ENCODE measurements at regions not wholly inside any gene's neighbourhood (a gene's known extent, or its start where the extent isn't known, plus 50 kb on each side); places are given as distances from the start of the nearest gene placed in this dataset.

DNA sequence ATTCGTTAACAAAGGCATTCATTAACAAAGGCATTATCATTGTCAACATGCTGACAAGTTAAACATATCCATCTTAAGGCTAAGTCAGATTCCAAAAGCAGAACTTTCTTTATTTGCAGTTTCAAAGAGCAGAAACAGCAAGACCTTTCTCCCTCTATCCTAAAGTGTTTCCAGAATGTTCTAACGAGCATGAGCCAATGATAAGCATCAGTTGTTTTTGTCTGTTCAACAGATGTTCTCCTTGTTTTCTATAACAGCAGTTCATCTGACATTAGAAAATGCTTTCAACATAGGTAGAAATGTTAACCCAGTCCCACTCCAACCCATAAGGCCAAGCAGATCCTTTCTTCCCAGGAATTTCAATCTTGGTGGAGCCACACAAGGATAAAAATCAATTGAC lies 77.6 kb upstream of the POMGNT2 start:
- DNase-seq (ENCODE audit: low read depth in 2 of 3, low spot score in 2 of 3): no peak

DNA sequence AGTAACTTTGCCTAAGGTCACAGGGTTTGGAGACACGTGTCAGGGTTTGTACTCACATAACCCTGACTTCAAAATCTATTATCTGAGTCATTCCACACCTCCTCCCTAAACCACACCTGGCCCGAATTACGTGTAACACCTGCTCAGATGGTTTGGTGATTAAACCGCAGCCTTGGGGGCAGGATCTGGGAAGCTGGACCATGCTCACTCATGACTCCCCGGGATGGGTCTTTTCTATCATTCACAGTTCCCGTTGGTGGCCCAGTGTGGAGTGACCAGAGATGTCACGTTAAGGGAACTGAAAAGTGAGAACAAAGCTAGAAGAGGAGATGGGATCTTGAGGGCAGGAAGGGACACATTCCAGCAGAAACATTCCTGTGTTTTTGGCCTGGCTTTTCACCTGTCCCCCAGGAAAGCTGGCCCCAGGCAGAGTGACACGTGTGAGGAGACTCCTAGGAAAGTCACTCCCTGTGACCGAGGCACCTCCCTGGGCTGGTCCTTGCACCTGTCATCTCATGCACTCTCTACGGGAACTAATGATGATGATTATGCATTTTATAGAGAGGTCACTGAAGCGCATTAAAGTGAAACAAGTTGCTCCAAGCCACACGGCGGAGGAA lies 75.4 kb upstream of the POMGNT2 start:
- no peak for DNase-seq (ENCODE audit: low read depth in 2 of 3, low spot score in 2 of 3)

DNA sequence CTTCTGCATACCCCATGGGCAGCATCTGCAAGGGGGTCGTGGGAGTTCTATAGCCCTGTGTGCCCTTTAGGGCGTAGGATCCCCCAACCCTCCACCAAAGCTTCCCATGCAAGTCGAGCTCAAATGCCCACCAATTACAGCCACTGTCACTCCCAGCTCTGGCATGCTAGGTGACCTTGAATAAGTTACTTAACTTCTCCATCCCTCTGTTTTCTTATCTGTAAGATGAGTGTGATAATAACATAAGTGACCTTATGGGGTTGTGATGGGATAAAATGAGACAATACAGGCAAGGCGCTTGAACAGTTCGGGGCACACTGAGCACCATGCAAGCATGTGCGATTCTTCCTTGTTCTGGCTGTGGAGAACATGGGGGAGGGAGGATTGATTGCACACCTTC lies 74.8 kb upstream of the POMGNT2 start:
- DNase-seq (ENCODE audit: low read depth in 2 of 3, low spot score in 2 of 3): no peak

DNA sequence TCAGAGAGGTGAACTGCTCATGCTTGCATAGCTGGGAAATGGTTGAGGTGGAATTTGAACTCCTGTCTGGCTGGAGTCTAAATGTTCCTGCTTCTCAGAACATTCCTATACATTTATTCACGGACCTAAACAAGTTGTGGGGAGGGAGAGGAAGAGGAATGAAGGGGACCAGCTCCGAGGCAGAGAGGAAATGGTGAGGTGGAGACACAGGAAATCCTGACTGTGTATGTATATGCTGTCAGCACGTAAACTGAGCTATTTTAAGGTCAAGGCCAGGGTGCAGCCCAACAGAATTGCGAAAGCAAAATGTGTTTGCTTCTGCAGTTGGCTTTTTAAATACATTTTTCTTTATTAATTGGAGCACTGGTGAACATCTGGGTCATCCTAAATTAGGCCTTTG lies 74.1 kb upstream of the POMGNT2 start:
- DNase-seq (ENCODE audit: low read depth in 2 of 3, low spot score in 2 of 3): peak in 1 of 3 donors; percentile 34

DNA sequence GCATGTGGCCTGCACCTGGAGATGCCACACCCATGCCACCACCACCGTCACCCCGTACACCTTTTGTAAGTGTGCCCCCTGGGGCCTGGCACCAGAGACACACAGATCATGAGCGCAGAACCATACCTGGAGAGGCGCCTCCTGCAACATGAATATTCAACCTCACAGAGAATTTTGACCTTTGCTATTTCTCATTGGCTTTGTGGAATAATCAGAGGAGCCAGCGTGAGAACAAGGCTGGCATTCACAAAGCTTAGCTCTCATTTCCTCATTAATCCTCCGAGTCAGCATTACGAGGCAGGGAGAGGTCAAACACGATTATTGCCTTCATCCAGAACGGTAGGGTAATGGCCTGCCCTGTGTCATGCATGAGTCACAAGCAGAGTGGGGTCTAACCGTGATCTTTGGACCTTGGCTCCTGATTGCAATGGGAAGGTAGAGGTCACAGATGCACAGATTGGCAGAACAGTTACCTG lies 73.0 kb upstream of the POMGNT2 start:
- DNase-seq (ENCODE audit: low read depth in 2 of 3, low spot score in 2 of 3): no peak

DNA sequence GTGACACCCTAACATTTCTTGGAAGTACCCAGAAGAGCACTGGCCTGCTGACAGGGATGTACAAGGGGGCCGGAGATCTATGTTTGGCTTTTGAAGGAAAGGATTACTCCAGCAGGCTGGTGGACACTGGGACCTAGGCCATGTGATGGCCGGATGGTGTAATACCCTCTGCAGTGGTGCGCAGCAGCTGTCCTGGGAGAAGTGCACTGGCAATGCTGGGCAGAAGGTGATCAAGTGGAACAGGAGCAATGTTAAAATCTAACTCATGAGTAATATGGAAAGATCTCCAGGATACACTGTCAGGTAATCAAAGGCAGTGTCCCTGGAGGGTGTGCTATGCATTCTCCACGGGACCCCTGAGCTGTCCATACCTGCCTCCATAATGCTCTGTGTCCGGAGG lies 71.2 kb upstream of the POMGNT2 start:
- DNase-seq (ENCODE audit: low read depth in 2 of 3, low spot score in 2 of 3): no peak

DNA sequence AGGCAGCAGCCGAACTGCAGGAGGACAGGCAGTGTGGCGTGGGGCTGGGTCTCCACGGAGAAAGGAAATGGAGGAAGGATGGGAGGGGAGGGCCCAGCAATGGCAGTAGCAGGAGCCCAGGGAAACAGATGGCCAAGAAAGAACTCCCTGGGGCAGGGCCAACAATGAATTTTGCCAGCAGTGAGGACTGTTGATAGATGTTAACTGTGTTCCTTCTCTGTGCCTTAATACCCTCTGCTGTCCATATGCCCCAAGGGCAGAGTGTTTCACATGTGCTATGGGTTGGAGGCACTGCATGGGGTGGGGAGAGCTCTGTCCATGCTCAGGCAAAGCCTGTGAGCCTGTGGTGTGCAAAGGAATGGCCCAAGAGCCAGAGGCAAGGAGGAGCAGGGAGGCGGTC lies 70.8 kb upstream of the POMGNT2 start:
- DNase-seq (ENCODE audit: low read depth in 2 of 3, low spot score in 2 of 3): peak in 1 of 3 donors; percentile 20

DNA sequence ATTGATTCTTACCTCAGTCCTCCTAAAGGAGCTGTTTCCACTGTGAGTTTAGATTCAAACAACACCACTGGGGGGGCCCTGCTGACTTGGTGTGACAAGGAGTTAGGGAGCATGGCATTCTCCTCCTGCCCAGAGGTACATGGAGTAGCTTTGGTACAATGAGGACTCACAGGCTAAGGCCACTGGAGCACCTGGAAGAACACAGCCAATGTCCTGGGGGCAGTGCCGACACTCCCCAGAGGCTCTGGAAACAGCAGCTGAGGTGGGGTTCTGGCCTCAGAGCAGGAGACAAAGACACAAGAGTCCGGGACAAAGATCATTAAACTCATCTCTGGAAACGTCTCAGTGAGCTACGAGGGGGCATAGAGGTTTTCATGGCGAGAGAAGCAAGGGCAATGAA lies 69.7 kb upstream of the POMGNT2 start:
- no peak for DNase-seq (ENCODE audit: low read depth in 2 of 3, low spot score in 2 of 3)

DNA sequence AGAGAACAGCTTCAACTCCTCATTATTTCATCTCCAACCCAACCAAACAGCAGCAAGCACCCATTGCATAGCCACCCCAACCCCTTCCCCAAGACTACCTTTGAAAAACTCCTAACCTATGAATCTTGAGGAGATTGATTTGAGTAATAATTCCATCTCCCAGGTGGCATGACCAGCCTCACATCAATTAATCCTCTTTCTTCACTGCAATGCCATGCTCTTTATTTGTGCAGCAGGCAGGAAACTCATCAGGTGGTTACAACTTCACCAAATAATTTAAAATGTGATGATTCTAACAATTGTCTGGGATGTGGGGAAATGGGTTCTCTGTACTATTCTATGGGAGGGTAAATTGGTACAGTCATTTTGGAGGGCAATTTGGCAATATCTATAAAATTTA lies 68.1 kb upstream of the POMGNT2 start:
- DNase-seq (ENCODE audit: low read depth in 2 of 3, low spot score in 2 of 3): no peak

DNA sequence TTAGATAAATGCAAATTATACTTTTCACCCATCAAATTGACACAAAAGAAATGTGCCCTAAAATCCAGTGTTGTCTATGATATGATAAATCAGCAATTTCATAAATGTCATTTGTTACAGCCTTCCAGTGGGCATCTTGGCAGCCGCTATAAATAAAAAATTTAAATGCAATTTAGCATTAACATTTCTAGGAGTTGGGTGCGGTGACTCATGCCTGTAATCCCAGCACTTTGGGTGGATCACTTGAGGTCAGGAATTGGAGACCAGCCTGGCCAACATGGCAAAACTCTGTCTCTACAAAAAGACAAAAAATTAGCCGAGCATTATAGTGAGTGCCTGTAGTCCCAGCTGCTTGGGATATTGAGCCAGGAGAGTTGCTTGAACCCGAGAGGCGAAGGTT lies 65.9 kb upstream of the POMGNT2 start:
- no peak for DNase-seq (ENCODE audit: low read depth in 2 of 3, low spot score in 2 of 3)

DNA sequence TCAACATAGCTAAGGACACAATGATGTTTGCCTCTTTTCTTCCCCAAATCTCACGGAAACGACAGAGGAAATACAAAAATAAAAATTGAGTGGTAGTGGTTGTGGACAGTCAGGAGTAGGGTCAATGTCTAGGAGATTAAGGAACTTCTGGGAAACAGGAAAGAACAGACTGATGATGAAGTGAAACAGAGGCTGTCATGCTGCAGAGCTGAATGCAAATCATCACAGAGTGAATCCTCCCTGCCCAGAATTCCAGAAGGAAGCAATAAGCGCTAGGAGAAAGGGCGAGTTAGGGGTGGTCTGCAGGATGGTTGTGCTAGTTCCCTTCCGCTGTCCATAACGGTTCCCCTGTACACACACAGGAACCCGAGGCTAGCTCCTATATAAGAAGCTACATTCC lies 64.7 kb upstream of the POMGNT2 start:
- DNase-seq (ENCODE audit: low read depth in 2 of 3, low spot score in 2 of 3): no peak

DNA sequence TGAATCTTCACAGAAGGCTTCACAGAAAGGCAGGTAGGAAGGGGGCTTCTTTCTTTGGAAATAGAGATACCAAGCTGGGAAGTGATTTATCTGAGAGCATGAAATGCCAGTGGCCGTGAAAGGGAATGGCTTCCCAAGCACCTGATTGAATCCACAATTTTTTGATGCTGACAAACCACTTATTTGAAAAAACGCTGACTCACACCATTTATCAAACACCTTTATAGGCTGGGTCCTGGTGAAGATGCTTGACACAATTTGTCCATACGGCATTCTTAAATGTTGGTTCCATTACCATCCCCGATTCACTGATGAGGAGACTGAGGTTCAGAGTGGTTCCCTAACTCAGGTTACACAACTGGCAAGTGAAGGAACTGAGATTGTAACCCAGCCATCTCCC lies 64.1 kb upstream of the POMGNT2 start:
- no peak for DNase-seq (ENCODE audit: low read depth in 2 of 3, low spot score in 2 of 3)

DNA sequence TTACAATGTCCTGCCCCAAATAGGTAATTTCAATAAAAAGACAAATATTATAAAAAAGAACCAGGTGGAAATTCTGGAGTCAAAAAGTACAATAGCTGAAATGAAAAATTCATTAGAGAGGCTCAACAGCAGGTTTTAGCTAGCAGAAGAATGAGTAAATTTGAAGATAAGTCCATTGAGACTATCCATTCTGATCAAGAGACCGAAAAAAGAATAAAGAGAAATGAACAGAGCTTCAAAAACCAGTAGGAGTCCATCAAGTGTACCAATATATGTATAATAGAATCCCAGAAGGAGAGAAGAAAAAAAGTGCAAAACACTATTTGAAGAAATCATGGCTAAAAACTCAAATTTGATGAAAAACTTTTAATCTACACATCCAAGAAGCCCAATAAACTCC lies 60.5 kb upstream of the POMGNT2 start:
- DNase-seq (ENCODE audit: low read depth in 2 of 3, low spot score in 2 of 3): no peak

DNA sequence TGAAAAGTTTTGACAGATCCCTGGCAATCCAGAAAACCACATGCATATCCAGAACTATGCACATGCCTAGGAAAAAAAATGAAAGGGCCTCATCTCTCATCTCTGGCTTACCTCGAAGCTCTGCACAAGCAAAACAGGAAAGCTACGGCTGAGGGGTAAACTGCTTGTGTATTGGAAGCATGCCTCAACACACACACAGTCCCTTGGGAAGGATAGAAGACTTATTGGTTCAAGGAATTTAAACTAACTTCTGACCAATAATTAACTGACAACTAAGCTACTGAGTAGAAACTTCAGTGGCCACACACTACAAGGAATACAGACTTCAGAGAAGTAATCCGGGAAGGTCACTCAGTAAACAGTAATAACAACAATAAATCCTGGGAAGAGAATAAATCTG lies 59.9 kb upstream of the POMGNT2 start:
- DNase-seq (ENCODE audit: low read depth in 2 of 3, low spot score in 2 of 3): no peak

DNA sequence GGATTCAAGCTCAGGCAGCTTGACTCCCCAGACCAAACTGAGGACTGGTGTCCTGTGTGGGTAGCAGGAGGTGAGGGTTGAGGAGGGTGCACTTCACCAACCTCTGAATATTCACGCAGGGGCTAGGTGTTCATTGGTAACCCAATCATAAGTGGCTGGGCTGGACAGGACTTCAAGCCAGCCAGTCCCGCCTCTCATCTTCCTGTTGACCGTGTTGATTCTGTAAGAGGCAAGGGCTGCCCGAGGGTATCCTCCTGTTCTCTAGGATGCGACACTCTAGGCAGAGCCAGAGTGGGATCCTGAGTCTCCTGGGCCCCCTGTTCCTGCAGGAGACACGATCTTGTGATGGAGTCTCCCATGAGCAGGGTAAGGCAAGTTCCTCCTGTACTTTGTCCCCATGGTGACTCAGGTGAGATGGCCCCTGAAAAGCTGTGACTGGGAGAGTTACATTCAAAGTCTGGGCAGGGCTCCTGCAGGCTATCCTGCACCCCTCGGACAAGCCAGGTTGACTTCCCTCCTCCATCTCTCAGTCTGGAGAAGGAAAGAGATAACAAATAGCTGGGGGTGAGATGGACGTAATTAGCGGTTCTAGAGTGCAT lies 58.1 kb upstream of the POMGNT2 start:
- no peak for DNase-seq (ENCODE audit: low read depth in 2 of 3, low spot score in 2 of 3)

DNA sequence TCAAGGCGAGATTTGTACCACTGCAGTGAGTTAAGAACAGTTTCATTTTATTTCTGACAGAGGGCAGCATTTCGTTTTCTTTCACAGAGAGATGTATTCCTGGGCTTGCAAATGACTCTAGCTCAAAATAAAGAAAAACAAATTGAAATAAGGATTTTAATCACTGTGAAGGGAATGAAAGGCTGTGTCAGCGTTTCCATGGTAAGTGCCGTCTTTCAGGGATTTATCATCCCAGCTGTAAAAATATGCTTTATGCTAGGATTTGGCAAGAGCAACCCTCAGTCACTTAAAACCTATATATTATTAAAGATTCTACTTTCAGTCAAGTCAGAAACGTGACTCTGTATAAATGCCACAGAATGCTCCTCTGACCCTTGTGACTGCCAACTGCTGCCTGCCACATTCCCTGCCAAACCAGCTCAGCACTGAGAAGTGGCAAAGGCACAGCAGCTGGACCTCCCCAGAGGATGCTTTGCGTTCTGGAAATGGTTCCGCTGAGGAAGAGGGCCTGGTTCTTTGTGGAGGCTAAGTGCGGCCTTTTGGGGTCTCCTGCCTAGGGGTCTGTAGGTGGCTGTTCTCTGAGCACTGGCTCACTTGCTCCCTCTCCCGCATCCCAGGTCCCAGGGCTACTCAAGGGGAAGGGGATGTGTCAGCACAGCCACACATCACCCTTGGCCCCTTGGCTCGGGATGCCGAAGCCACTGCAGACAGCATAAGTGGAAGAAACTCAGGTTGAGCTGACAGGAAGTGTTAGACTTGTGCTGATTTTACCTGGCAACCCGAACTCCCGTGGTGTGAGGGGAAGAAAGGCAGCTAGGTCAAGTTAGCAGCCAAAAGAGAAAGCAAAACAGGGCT lies 56.6 kb upstream of the POMGNT2 start:
- peak in 2 of 3 donors; percentile 21 to 64 for DNase-seq (ENCODE audit: low read depth in 2 of 3, low spot score in 2 of 3)

DNA sequence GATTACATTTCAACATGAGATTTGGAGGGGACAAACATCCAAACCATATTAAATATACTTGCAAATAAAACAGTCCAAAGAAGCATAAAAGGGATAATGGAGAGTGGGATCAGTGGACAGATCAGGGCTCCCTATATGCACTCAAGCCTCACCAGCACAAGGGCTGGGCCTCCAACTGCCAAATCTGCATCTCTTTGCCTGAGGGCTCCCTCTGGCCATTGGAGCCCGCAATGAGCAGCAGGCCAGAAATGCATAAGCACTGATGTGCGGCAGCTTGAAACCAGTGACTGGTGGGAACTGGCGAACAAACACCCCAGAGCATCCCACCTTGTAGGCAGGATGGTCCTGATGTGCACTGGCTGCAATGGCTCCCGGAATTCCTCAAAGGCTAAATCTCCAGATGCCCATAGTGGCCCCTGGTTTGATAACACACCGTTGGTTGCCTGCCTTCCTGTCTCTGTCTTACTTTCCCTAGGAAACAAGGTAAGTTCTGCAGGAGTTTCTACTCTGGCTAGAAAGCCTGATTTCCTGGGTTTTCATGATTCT lies 55.9 kb upstream of the POMGNT2 start:
- no peak for DNase-seq (ENCODE audit: low read depth in 2 of 3, low spot score in 2 of 3)

DNA sequence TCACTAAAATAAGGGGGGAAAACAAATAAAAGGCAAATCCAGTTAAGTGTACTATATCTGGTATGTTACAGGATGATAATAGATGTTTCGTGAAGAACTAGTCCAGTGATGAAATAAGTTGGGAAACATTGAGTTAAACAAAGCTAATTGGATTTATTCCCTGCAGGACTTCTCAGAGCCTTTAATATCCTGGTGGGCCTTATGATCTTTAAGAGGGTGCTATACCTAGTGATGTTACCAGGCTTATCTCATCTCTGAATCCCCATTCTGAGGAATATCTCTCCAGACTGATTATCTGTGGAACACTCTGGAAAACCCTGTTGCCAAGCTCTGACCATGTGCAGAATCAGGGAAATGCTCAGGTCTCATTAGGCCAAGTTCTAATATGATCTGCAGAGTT lies 54.8 kb upstream of the POMGNT2 start:
- no peak for DNase-seq (ENCODE audit: low read depth in 2 of 3, low spot score in 2 of 3)

DNA sequence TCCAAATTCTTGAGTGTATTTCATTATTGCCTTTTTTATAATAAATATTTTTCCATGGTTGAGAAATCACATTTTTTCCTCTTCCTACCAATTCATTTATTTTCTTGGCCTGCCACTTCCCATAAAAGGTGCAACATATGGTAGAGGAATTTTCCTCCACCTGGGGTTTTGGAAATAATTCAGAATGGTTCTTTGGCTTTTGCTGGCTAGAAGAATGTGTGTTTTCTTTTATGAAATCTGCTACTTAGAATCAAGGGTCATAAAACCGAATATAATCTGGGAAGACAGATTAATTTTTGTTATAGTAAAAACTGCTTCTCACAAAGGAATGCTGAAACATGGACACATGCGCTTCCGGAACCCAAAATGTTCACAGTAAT lies 54.0 kb upstream of the POMGNT2 start:
- no peak for DNase-seq (ENCODE audit: low read depth in 2 of 3, low spot score in 2 of 3)

DNA sequence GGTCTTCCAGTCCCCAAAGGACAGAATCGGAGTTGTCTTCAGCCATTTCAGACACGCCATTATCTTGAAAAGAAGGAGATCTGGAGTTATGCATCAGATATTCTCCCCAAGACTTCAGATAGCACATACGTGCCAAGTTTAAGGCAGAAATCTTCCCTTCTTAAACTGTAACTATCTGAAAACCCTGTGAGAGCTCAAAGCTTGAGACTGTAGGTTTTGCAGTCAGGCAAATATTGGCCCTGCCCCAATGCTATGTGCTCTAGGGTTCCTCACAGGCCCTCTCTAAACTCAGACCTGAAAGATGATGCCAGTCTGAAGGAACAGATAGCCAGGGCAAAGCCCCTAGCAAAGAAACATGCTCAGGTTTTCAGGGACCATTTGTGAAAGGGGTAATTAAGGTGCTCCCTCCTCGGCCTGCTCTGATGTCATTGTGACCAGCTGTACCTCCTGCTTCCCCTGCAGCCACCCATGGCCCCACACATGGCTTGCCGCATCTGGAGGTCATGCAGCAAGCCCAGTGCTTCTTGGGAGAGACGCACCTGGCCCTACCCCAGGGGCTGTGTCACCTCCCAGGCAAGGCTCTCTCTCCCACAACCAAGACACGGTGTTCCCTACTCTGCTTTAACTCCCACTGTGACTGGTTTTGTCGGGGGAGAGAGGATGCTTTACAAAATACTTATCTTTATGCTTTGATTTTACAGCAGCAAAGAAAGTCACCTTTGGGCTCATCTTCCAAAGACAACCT lies 53.4 kb upstream of the POMGNT2 start:
- DNase-seq (ENCODE audit: low read depth in 2 of 3, low spot score in 2 of 3): no peak
